ENCODE measurements at regions not wholly inside any gene's neighbourhood (a gene's known extent, or its start where the extent isn't known, plus 50 kb on each side); places are given as distances from the start of the nearest gene placed in this dataset.
A peak's percentile ranks its signal among the peaks of the same experiment; 100 is the strongest.

DNA sequence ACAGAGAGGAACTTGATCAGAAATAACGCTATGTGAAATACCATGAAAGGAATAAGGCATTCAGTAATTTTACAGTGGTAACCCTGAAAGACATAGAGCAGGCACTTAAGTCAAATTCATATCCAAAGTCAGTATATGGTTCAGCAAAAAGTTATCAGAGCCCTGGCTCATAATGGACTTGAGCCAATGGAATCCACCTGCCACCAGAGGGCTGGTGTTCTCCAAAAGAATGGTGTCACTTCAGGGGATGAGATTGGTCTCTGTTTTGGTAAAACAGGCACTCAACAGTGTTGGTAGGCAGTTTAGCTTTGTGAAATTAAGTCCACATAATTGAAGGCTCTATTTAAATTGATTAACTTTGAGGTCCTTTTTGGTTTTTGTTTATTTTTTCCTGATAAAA lies 93.9 kb downstream of the LIG4 start:
- Histone ChIP-seq H3K4me1 (ENCODE audit: control insufficient read depth in 3 of 3, insufficient read depth in 2 of 3, low read depth in 1 of 3, low read length in 2 of 3) (peaks cover 0 to 9% (median 5%) of the 10 kb centered on the region in 3 donors), H3K4me3 (ENCODE audit: low read depth in 1 of 3, low read length in 3 of 3) (no peak overlapping the region), H3K9me3 (ENCODE audit: control insufficient read depth in 2 of 2, insufficient read depth in 1 of 2, low read depth in 1 of 2, low read length in 1 of 2) (peaks cover 0 to 3% of the 10 kb centered on the region in 2 donors), H3K27me3 (ENCODE audit: control insufficient read depth in 3 of 3, insufficient read depth in 3 of 3, low read length in 3 of 3) (no peaks in the 10 kb centered on the region), H3K36me3 (ENCODE audit: control insufficient read depth in 3 of 3, insufficient read depth in 2 of 3, low read depth in 1 of 3, low read length in 3 of 3) (no peaks in the 10 kb centered on the region), H3K27ac (ENCODE audit: low read depth in 1 of 3, low read length in 2 of 3) (no peak overlapping the region)
- FAIRE-seq, result no peak
- 81 to 96% (median 86%) methylated on average over 1 of the region's 1 CpG for WGBS, 3 donors
- no peak for DNase-seq

DNA sequence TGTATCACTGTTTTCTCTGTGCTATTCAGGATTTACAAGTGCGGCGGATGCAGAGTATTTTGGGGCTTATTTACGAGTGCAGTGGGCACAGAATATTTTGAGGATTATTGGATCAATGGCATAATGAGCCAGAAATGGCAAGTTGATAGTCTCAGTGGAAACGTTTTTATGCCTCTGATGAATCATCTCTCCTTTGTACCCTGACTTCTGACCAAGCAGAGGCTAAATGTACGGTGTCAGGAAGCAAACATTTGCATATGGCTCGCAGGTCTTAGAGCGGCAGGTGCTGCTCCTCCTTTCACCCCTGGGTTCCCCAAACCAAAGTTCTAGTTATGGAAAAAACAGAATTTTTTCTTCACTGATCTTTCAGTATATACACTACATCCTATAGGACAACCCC lies 94.5 kb downstream of the LIG4 start:
- no peak overlapping the region for H3K4me3 ChIP-seq (ENCODE audit: low read depth in 1 of 3, low read length in 3 of 3)
- no peaks in the 10 kb centered on the region for H3K27me3 ChIP-seq (ENCODE audit: control insufficient read depth in 3 of 3, insufficient read depth in 3 of 3, low read length in 3 of 3)
- no peak overlapping the region for H3K27ac ChIP-seq (ENCODE audit: low read depth in 1 of 3, low read length in 2 of 3)
- WGBS, 3 donors, result 26 to 61% (median 31%) methylated on average over 7 of the region's 7 CpGs
- DNase-seq (peak; percentile 51 to 69), FAIRE-seq (no peak)
- peaks cover 0 to 7% (median 5%) of the 10 kb centered on the region in 3 donors for H3K4me1 ChIP-seq (ENCODE audit: control insufficient read depth in 3 of 3, insufficient read depth in 2 of 3, low read depth in 1 of 3, low read length in 2 of 3)
- peaks cover 0 to 3% of the 10 kb centered on the region in 2 donors for H3K9me3 ChIP-seq (ENCODE audit: control insufficient read depth in 2 of 2, insufficient read depth in 1 of 2, low read depth in 1 of 2, low read length in 1 of 2)
- no peaks in the 10 kb centered on the region for H3K36me3 ChIP-seq (ENCODE audit: control insufficient read depth in 3 of 3, insufficient read depth in 2 of 3, low read depth in 1 of 3, low read length in 3 of 3)

DNA sequence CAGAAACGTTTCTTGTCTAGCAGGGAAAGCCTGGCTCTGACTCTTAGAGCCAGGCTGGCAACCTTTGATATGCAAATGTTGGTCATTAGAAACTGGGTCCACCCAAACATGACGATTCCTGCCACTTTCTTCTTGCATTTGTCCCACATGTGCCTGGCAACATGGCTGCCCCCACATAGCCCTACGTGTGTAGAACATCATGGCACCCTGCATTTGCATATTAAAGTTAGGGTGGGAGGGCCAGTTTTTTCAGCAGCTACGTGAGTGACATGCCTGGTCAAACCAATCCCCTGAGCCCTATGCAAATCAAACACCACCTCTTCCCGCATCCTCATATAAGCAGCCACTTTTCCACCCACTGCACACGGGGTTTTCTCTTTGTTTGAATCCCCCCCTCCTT lies 95.0 kb downstream of the LIG4 start:
- WGBS, 3 donors, result 62 to 76% (median 67%) methylated on average over 6 of the region's 6 CpGs
- no peaks in the 10 kb centered on the region for H3K27me3 ChIP-seq (ENCODE audit: control insufficient read depth in 3 of 3, insufficient read depth in 3 of 3, low read length in 3 of 3)
- peaks cover 0 to 3% of the 10 kb centered on the region in 2 donors for H3K9me3 ChIP-seq (ENCODE audit: control insufficient read depth in 2 of 2, insufficient read depth in 1 of 2, low read depth in 1 of 2, low read length in 1 of 2)
- FAIRE-seq (no peak), DNase-seq (no peak)
- H3K4me3 ChIP-seq (ENCODE audit: low read depth in 1 of 3, low read length in 3 of 3), result no peak overlapping the region
- no peaks in the 10 kb centered on the region for H3K36me3 ChIP-seq (ENCODE audit: control insufficient read depth in 3 of 3, insufficient read depth in 2 of 3, low read depth in 1 of 3, low read length in 3 of 3)
- no peak overlapping the region for H3K27ac ChIP-seq (ENCODE audit: low read depth in 1 of 3, low read length in 2 of 3)
- peaks cover 0 to 7% (median 5%) of the 10 kb centered on the region in 3 donors for H3K4me1 ChIP-seq (ENCODE audit: control insufficient read depth in 3 of 3, insufficient read depth in 2 of 3, low read depth in 1 of 3, low read length in 2 of 3)

DNA sequence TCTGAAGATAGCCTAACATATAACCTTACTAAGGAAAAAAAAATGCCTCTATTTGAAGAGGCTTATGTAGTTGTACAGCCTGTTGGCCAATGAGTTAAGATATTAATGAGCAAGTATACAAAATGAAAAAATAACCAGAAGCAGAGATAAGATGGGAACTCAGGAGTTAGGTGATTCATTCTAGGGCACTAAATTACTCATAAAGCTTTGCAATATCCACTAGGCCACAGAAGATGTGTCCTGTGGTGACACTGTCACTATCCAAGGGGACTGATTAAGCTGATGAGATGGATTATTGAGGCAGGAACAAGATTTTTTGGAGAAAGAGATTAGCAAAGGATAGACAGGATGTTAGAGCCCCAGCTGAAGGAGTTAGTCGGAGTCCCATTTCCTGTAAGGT lies 99.6 kb downstream of the LIG4 start:
- Histone ChIP-seq H3K4me1 (ENCODE audit: control insufficient read depth in 3 of 3, insufficient read depth in 2 of 3, low read depth in 1 of 3, low read length in 2 of 3) (peaks cover 0 to 3% (median 3%) of the 10 kb centered on the region in 3 donors), H3K27ac (ENCODE audit: low read depth in 1 of 3, low read length in 2 of 3) (peak overlapping the region in 1 of 3 donors; percentile 36), H3K36me3 (ENCODE audit: control insufficient read depth in 3 of 3, insufficient read depth in 2 of 3, low read depth in 1 of 3, low read length in 3 of 3) (no peaks in the 10 kb centered on the region), H3K9me3 (ENCODE audit: control insufficient read depth in 2 of 2, insufficient read depth in 1 of 2, low read depth in 1 of 2, low read length in 1 of 2) (peaks cover 0 to 3% of the 10 kb centered on the region in 2 donors), H3K4me3 (ENCODE audit: low read depth in 1 of 3, low read length in 3 of 3) (no peak overlapping the region), H3K27me3 (ENCODE audit: control insufficient read depth in 3 of 3, insufficient read depth in 3 of 3, low read length in 3 of 3) (no peaks in the 10 kb centered on the region)
- DNase-seq (peak in 1 of 2 donors; percentile 38), FAIRE-seq (no peak)
- WGBS, 3 donors, result 67 to 83% (median 71%) methylated on average over 1 of the region's 1 CpG

DNA sequence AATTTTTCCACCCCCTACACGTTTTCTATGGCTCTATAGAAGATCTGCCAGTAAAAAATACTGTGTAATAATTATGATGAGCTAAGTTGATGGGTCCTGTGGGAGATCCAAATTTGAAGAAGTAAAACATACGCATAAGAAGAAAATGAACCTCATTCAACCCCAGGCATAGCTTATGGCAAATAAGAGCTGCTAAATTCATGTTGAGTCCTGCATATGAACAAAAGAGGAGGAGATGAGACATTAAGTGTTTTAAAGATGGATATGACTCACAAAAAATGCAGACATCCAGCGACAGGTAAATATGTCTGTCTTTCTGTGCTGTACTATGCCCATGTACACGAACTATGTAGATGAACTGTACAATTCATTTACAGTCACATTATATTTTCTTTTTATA lies 101.9 kb downstream of the LIG4 start:
- 63 to 75% (median 74%) methylated on average over 4 of the region's 4 CpGs for WGBS, 3 donors
- Histone ChIP-seq H3K4me1 (ENCODE audit: control insufficient read depth in 3 of 3, insufficient read depth in 2 of 3, low read depth in 1 of 3, low read length in 2 of 3) (no peaks in the 10 kb centered on the region), H3K9me3 (ENCODE audit: control insufficient read depth in 2 of 2, insufficient read depth in 1 of 2, low read depth in 1 of 2, low read length in 1 of 2) (no peaks in the 10 kb centered on the region), H3K27ac (ENCODE audit: low read depth in 1 of 3, low read length in 2 of 3) (no peak overlapping the region), H3K36me3 (ENCODE audit: control insufficient read depth in 3 of 3, insufficient read depth in 2 of 3, low read depth in 1 of 3, low read length in 3 of 3) (no peaks in the 10 kb centered on the region), H3K4me3 (ENCODE audit: low read depth in 1 of 3, low read length in 3 of 3) (no peak overlapping the region), H3K27me3 (ENCODE audit: control insufficient read depth in 3 of 3, insufficient read depth in 3 of 3, low read length in 3 of 3) (no peaks in the 10 kb centered on the region)
- FAIRE-seq (no peak), DNase-seq (no peak)

DNA sequence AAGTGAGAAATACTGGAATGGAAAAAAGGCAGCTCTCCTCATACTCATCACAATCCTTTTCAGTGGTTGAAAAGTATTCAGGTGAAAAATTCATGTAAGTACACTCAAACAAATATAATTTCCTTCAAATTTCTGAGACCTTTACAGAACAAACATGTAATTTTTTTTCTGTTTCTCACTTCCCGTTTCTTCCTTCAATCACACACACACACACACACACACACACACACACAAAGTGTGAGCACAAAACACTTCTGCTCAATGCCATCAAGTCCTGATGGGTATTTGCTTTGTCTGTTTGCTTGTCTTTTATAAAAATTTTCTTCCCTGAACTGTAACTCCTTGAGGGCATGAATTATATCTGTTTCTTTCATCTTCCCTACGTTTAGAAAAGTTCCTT lies 110.6 kb downstream of the LIG4 start:
- DNase-seq, result no peak
- H3K27me3 ChIP-seq (ENCODE audit: control insufficient read depth in 3 of 3, insufficient read depth in 3 of 3, low read length in 3 of 3), result no peaks in the 10 kb centered on the region
- FAIRE-seq, result no peak
- no peaks in the 10 kb centered on the region for H3K4me1 ChIP-seq (ENCODE audit: control insufficient read depth in 3 of 3, insufficient read depth in 2 of 3, low read depth in 1 of 3, low read length in 2 of 3)
- H3K4me3 ChIP-seq (ENCODE audit: low read depth in 1 of 3, low read length in 3 of 3), result no peak overlapping the region
- no peaks in the 10 kb centered on the region for H3K36me3 ChIP-seq (ENCODE audit: control insufficient read depth in 3 of 3, insufficient read depth in 2 of 3, low read depth in 1 of 3, low read length in 3 of 3)
- WGBS, 3 donors, result 37 to 72% (median 62%) methylated on average over 2 of the region's 2 CpGs
- no peak overlapping the region for H3K27ac ChIP-seq (ENCODE audit: low read depth in 1 of 3, low read length in 2 of 3)
- no peaks in the 10 kb centered on the region for H3K9me3 ChIP-seq (ENCODE audit: control insufficient read depth in 2 of 2, insufficient read depth in 1 of 2, low read depth in 1 of 2, low read length in 1 of 2)

DNA sequence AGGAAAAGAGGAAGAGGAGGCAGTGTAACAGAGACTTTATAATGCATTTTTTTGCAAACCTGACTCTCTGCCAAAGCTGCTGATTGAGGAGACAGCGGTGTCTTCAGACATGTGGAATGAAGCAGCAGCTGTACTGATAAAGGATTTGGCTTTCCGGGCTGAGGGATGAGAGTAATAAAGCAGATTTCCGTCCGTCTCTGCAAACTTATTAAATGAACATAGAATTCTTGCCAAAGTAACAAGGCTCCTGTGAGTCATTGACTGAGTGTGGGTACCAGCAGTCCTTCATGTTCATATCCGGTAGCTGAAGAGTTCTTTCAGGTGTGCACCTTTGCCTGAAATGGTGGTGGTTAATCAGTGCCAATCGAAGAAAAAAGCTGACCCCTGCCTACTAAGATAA lies 112.6 kb downstream of the LIG4 start:
- Histone ChIP-seq H3K4me3 (ENCODE audit: low read depth in 1 of 3, low read length in 3 of 3) (no peak overlapping the region), H3K27ac (ENCODE audit: low read depth in 1 of 3, low read length in 2 of 3) (no peak overlapping the region), H3K27me3 (ENCODE audit: control insufficient read depth in 3 of 3, insufficient read depth in 3 of 3, low read length in 3 of 3) (no peaks in the 10 kb centered on the region), H3K36me3 (ENCODE audit: control insufficient read depth in 3 of 3, insufficient read depth in 2 of 3, low read depth in 1 of 3, low read length in 3 of 3) (no peaks in the 10 kb centered on the region), H3K4me1 (ENCODE audit: control insufficient read depth in 3 of 3, insufficient read depth in 2 of 3, low read depth in 1 of 3, low read length in 2 of 3) (no peaks in the 10 kb centered on the region), H3K9me3 (ENCODE audit: control insufficient read depth in 2 of 2, insufficient read depth in 1 of 2, low read depth in 1 of 2, low read length in 1 of 2) (no peaks in the 10 kb centered on the region)
- FAIRE-seq, result no peak
- WGBS, 3 donors, result 27 to 49% (median 45%) methylated on average over 6 of the region's 6 CpGs
- DNase-seq, result no peak

GRCh38 chr13:108096301-108096915 lies 118.9 kb downstream of the LIG4 start:
- no peaks in the 10 kb centered on the region for H3K4me1 ChIP-seq (ENCODE audit: control insufficient read depth in 3 of 3, insufficient read depth in 2 of 3, low read depth in 1 of 3, low read length in 2 of 3)
- H3K27ac ChIP-seq (ENCODE audit: low read depth in 1 of 3, low read length in 2 of 3), result no peak overlapping the region
- H3K36me3 ChIP-seq (ENCODE audit: control insufficient read depth in 3 of 3, insufficient read depth in 2 of 3, low read depth in 1 of 3, low read length in 3 of 3), result no peaks in the 10 kb centered on the region
- WGBS, 3 donors, result 68 to 73% (median 73%) methylated on average over 5 of the region's 5 CpGs
- H3K27me3 ChIP-seq (ENCODE audit: control insufficient read depth in 3 of 3, insufficient read depth in 3 of 3, low read length in 3 of 3), result no peaks in the 10 kb centered on the region
- H3K9me3 ChIP-seq (ENCODE audit: control insufficient read depth in 2 of 2, insufficient read depth in 1 of 2, low read depth in 1 of 2, low read length in 1 of 2), result no peaks in the 10 kb centered on the region
- no peak overlapping the region for H3K4me3 ChIP-seq (ENCODE audit: low read depth in 1 of 3, low read length in 3 of 3)
- FAIRE-seq (no peak), DNase-seq (no peak)

DNA sequence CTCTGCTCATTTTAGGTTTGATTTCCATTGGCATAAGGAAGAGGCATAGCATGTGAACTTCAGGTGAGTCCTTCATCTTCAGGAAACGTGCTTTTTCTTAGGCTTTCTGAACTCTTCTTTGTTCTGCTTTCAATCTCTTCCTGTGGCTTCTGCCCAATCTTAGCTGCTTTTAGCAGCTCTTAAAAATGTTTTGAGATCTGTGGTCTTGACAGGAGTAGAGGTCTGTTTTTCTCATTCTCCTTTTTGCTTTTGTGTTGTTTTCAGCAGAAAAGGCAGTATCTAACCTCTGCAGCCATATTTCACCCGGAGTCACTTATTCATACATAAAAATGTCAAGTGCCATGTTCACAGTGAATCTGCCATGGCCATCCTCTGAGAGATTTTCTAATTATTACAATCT lies 120.3 kb downstream of the LIG4 start:
- Histone ChIP-seq H3K4me3 (ENCODE audit: low read depth in 1 of 3, low read length in 3 of 3) (no peak overlapping the region), H3K27ac (ENCODE audit: low read depth in 1 of 3, low read length in 2 of 3) (no peak overlapping the region), H3K36me3 (ENCODE audit: control insufficient read depth in 3 of 3, insufficient read depth in 2 of 3, low read depth in 1 of 3, low read length in 3 of 3) (no peaks in the 10 kb centered on the region), H3K4me1 (ENCODE audit: control insufficient read depth in 3 of 3, insufficient read depth in 2 of 3, low read depth in 1 of 3, low read length in 2 of 3) (no peaks in the 10 kb centered on the region), H3K27me3 (ENCODE audit: control insufficient read depth in 3 of 3, insufficient read depth in 3 of 3, low read length in 3 of 3) (no peaks in the 10 kb centered on the region), H3K9me3 (ENCODE audit: control insufficient read depth in 2 of 2, insufficient read depth in 1 of 2, low read depth in 1 of 2, low read length in 1 of 2) (no peaks in the 10 kb centered on the region)
- WGBS, 3 donors, result 62 to 83% (median 80%) methylated on average over 2 of the region's 2 CpGs
- FAIRE-seq, result no peak
- no peak for DNase-seq
